NB4 (cell line): ENCODE measurements at regions not wholly inside any gene's neighbourhood (a gene's known extent, or its start where the extent isn't known, plus 50 kb on each side); places are given as distances from the start of the nearest gene placed in this dataset.

ENCODE experiments used
- CTCF ChIP-seq: IDR thresholded peaks from one replicate; pipeline ENCODE4 v1.5.1; 2012; ENCODE audit warnings: low read depth, low read length
- MYC ChIP-seq: IDR thresholded peaks from 2 replicates; pipeline ENCODE4 v1.6.1; 2011; ENCODE audit warnings: low read depth, low read length
- POLR2A ChIP-seq: IDR thresholded peaks from 2 replicates; pipeline ENCODE4 v1.6.1; 2011; ENCODE audit warnings: mild to moderate bottlenecking; ENCODE audit not compliant: insufficient read length; ENCODE audit errors: extremely low read depth

DNA sequence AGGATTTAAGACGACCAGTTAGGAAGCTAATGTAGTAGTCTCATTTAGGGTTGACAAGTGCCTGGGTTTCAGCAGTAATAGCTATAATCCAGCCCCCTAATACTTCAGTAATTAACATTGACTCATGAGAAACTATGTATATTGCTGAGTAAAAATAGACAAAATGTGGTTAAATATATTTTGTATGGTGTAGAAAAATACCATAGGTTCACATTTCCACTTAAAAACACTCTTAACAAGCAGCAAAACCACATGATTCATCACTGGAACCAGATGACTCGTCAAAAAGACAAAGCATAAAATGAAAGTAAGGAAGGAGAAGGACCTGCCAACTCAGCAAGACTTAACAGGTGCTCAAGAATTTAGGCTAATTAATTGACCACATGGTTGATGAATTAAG, 288.9 kb downstream of the EFHB start:
- no peak for TF ChIP-seq POLR2A
- no peak for TF ChIP-seq CTCF
- no peak for TF ChIP-seq MYC
